Omental fat pad (tissue), 3 donors: ENCODE measurements at regions not wholly inside any gene's neighbourhood (a gene's known extent, or its start where the extent isn't known, plus 50 kb on each side); places are given as distances from the start of the nearest gene placed in this dataset.

Experiments
- ATAC-seq: fragments of 150-250 bp; one replicate; pipeline ENCODE4 v1.9.1; 2016; ENCODE audit warnings: mild to moderate bottlenecking, moderate library complexity; ENCODE audit not compliant: low FRiP score
- DNase-seq: peaks from one replicate; pipeline ENCODE4 v3.0.0-alpha.2; 2019; ENCODE audit warnings: low spot score
- TF ChIP-seq, protein P1 (sequence below), 3 donors: fragments of 450-650 bp; IDR thresholded peaks; one replicate each; pipeline ENCODE4 v1.5.1; 2016 to 2017; ENCODE audit warnings: antibody characterized with exemption in 3 of 3, mild to moderate bottlenecking in 3 of 3, moderate library complexity in 2 of 3

DNA sequence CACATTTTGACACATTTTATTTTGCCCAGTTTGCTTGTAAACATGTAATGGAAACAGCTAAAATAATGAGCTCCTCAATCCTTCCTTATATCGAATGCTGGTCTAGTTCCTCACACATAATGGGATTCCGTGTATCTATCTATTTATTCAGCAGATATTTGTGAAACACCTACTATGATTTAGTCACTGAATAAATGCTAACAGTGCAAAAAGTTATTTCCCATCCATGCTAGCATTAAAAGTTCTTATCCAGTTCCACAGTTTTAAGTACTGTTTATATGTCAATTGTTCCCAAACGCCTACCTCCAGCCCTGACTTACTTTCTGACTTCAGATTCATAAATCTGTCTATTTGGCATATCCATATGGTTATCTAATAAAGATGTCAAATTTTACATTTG, 1788.7 kb upstream of the FLRT2 start:
- no peak for ATAC-seq
- TF ChIP-seq, protein P1, sequence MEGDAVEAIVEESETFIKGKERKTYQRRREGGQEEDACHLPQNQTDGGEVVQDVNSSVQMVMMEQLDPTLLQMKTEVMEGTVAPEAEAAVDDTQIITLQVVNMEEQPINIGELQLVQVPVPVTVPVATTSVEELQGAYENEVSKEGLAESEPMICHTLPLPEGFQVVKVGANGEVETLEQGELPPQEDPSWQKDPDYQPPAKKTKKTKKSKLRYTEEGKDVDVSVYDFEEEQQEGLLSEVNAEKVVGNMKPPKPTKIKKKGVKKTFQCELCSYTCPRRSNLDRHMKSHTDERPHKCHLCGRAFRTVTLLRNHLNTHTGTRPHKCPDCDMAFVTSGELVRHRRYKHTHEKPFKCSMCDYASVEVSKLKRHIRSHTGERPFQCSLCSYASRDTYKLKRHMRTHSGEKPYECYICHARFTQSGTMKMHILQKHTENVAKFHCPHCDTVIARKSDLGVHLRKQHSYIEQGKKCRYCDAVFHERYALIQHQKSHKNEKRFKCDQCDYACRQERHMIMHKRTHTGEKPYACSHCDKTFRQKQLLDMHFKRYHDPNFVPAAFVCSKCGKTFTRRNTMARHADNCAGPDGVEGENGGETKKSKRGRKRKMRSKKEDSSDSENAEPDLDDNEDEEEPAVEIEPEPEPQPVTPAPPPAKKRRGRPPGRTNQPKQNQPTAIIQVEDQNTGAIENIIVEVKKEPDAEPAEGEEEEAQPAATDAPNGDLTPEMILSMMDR (IDR thresholded peaks at IDR 0.05): no peak
- no peak for DNase-seq

DNA sequence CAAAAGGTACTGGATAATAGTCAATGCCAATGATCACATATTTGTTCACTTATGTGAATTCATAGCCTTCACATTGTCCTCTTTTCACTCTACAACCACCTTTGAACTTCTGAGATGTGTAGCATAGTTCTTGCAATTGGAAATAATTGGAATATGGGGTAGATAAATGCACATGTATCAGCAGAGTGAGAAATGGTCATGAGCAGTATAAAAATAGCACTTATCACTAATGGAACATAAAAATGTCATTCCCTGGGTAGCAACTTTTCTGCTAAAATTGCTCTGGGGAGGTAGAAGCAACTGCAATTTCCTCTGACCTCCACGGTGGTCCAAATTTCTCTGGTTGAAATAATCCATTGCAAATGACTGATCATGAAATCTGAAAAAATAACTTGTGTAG, 1785.7 kb upstream of the FLRT2 start:
- DNase-seq: no peak
- ATAC-seq: no peak
- TF ChIP-seq, protein P1 (IDR thresholded peaks at IDR 0.05): no peak

DNA sequence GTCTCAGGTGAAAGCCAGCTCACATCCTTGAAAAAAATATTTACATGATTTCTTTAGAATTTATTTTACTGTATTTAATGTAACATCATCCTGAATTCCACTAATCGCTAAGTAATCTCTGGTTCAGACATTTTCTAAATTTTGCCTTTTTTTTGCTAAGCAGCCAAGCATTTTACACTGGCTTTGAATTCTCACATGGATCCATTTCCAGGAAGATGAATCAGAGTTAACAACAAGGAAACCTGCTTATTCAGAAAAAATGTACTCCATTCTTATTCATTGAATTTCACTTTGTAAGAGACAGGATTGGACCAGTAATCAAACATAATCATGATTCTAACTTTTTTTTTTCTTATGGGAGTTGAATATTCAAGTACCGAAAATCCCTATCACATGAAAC, 1785.1 kb upstream of the FLRT2 start:
- TF ChIP-seq, protein P1 (IDR thresholded peaks at IDR 0.05): no peak
- DNase-seq: no peak
- no peak for ATAC-seq

DNA sequence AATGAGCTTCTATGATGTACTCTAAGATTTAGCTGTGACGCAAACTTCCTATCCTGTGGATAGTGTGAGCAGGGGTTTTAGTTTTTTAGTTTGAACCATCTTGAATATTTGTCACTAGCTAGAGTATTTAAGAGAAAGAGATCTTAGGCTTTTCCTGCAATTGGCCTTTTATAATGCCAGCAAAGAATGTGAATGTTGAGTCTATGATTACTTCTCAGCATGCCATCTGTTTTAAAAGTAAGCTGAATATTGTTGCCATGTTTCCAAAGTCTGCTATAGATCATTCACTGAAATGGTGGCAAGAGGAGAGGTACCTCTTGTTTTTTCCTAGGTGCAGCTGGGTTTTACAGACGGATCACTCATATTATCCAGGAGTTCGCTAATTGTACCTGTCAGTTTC, 1783.6 kb upstream of the FLRT2 start:
- TF ChIP-seq, protein P1 (IDR thresholded peaks at IDR 0.05): no peak
- ATAC-seq: no peak
- DNase-seq: no peak

DNA sequence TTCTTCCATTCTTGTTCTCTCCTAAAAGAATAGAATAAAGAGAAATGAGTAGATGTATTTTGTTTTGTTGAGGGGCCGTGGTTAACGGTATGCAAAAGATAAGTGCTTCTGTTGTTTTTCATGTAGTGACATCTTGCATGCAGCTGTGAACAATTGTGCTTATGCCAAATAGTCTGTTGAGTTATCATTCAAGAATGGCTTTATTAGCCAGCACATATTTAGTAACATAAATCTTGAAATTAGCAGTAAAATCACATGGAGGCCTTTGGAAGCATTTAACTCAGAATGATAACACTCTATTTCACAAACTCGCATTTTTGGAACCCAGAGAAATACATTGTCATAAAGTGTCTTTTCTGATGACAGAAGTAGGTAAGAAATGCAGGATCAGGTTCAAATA, 1772.0 kb upstream of the FLRT2 start:
- no peak for ATAC-seq

DNA sequence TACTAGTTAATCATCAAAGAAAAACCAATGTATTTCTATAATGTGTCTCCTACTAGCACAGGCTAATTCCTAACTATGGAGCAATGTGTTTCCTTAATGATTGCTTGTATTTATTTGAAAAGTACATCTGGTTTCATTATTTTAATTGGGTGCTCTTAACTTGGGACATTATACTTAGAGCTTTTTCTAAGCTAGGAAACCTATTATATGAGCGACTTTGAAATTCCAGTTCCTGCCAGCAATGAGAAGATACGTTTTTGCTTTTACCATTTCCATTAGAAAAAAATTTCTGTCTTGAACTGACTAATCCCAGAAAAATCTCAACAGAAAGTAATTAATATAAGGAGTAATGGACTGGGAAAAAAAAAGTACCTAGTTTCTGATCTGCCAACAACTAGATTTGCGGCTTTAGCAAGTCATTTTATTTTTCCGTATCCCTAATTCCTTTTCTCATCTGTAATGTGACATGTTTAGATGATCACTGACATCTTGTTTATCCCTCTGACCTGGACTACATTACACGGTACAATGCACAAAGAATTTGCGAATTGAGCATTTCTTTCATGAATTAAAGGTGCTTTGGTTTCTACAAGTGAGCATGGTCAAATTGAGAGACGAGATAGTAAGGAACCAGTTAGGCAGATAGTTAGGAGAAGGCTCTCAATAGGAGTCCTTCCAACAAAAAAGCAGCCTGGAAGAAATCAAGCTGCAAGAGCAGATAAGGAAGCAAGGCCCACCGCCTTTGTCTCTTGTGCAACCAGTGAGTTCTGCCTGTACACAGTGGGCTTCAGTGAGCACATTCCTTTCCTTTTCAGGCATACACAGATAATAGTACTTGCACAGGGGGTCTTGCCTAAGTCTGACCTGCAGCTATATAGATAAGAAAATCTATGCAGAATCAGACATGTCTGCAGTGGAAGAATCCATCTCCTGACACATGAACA, 1765.0 kb upstream of the FLRT2 start:
- DNase-seq (no peak), ATAC-seq (no peak)
- TF ChIP-seq, protein P1 (IDR thresholded peaks at IDR 0.05): no peak

More for the DNA sequence above, 1772.0 kb upstream of the FLRT2 start:
- no peak for DNase-seq
- TF ChIP-seq, protein P1 (IDR thresholded peaks at IDR 0.05): no peak

DNA sequence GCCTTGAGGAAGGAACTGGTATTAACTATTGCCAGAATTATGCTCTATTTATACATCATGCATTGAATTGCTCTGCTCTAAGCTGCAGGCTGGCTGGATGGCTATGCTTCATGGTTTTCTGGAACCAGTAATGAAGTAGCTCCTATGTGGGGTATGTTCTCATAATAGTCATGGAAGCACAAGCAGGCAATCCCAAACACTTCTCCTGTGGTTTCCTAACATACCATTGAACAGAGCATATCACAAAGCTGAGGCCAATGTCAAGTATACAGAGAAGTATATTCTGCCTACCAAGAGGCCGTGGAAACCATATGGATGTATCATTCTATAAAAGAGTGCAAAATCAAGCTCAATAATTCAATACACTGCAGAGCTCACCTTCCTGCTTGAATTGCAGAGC, 1752.4 kb upstream of the FLRT2 start:
- ATAC-seq (no peak), DNase-seq (no peak)
- TF ChIP-seq, protein P1 (IDR thresholded peaks at IDR 0.05): no peak
